OCI-M2 (cell line): ENCODE measurements at regions not wholly inside any gene's neighbourhood (a gene's known extent, or its start where the extent isn't known, plus 50 kb on each side); places are given as distances from the start of the nearest gene placed in this dataset.
A peak's percentile ranks its signal among the peaks of the same experiment; 100 is the strongest.

Source experiments
- DNase-seq: peaks from one replicate; lab custom pipeline; 2025; ENCODE audit not compliant: unreplicated experiment; lab: John Stamatoyannopoulos, UW

DNA sequence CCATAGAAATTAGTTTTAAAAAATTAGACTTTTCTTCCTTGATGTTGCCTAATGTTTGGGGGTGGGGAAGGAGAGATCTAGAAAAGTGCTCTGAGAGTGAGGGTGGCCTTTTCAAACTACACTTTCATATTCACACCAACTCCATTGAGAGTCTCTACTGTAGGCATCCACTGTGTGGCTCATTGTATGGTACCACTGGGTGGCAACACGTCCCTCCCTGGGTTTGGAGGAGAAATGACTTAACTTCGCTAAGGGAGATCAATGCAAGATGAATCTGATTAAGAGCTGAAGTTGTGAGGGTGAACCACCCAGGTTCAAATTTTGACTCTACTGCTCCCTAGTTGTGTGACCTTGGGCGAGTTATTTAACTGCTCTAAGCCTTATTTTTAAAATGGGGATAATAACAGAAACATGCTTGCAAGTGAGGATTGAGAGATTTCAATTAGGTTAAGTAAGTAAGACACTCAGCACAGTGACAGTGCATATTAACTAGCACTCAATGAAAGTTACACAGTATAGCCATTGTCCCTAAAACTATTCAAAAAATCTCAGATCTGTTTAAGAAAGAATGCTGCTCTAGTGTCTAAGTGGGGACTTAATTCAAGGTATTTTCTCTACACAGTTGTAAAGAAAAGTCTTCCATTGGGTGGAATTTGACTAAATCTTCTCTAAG lies 193.5 kb upstream of the CNR1 start:
- no peak for DNase-seq

DNA sequence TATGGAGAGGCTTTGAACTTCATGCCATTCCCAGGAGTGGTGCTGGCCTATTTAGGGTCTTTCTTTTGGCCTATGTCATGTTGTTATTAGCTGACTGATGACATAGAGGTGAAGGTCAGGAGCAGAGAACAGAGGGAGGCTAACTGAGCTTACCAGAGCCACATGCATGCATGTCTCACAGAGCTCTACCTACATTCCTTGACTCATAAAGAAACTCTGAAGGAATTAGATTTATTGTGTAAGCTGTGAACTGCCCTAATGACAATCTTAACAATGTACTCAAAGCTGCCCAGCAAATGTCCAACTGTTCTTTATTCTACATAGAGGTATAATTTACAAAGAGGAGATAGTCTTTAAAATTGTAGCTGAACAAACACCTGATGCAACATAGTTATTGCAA lies 192.7 kb upstream of the CNR1 start:
- no peak for DNase-seq

DNA sequence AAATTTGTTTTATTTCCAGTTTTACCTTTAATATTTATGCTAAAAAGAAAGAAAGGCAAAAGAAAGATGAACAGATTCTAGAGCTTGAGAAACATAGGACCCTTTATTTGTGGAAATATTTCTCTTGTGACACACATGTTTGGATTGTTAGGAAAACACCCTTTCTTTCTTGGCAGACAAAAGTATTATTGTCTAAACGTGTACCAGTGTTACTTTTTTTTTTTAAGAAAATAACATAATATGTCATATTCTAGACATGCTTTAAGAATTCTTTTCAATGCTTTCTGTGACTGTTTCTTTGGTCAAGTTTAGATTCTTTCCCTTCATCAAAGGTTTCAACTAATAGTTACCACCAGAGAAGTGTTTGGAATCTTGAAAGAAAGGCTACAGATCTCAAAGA lies 183.4 kb upstream of the CNR1 start:
- no peak for DNase-seq

DNA sequence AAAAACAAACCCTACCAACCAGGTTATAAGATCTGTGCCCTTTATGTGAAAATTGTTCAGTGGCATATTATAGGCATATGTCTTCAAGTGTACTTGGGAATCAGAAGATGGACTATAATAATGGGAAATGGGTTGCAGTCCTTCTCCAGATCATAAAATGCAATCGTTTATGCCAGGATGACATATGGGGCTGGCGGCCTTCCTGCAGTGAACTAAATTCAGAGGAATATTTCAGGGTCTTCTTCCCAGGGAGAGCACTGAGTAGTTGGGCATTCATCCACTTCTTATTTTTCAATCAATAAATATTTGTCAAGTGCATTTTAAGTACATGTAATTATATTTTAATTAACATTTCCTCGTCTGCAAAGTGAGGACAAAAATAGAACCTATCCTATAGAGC lies 176.2 kb upstream of the CNR1 start:
- no peak for DNase-seq

DNA sequence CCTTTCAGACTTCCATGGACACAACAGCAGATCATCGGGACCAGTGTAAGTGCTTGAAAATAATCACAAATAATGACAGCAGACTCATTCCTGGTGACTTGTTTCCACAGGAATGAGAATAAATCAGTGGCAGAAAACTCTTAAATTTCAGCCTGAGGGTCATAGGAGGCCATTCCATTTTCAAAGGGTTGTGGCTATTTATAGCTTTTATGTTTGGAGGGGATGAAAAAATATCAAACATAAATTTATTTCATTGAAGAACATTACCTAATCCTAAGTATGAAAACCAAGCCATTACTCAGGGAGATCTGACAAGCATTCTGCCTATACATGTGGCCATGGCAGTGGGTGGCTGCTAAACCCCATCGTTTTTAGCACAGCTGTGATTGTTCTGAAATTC lies 173.6 kb upstream of the CNR1 start:
- DNase-seq, result no peak

DNA sequence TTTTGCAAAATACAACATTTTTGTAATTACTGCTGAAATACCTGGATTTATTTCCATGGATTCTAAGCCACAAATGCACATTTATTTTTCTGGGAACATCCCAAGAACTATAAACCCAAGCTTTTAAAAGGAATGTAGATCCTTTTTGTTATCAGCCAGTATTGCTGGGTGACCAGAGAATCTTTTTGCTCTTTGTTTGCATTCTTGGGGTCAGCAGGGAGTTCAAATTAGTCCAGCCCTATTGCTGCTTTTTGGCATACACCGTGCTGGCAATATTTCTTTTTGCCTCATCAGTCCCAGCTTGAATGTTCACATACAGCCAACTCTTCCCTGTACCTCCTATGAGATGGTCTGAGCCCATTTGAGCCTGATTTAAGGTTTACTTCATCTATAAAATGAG lies 155.2 kb upstream of the CNR1 start:
- no peak for DNase-seq

DNA sequence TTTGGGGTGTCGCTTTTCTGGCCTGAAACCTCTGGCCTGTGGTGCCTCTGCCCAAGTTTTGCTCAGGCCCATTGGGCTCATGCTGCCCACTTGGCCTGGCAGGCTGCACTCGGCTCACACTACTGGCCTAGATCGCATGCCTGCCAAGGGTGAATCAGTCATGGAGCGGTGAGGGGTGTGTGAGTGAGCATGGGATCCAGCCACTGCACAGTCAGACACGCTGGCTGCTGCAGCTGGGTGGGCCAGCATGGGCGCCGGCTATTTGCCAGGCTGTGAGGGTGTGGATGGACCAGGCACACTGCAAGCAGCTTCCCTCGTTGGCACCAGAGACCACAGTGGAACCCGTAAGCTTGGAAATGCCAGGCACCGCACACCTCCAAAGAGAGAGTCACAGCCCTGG lies 145.4 kb upstream of the CNR1 start:
- no peak for DNase-seq

DNA sequence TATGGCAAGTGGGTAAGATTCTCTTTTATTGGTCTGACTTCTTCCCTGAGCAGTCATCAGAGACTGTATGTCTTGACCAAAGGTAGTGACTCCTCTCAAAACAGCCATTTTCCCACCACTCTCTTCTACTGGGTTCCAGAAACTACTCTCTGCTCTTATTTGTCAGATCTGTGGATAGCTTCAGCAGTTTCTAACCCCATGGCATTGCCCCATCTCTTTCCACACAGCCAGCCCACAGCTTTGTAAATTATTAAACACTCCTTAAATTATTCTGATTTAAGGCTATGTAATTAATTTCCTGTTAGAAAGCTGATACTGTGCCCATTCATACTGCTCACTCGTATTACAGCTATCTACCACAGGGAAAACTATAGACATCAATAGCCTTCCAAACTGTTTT lies 138.4 kb upstream of the CNR1 start:
- no peak for DNase-seq

DNA sequence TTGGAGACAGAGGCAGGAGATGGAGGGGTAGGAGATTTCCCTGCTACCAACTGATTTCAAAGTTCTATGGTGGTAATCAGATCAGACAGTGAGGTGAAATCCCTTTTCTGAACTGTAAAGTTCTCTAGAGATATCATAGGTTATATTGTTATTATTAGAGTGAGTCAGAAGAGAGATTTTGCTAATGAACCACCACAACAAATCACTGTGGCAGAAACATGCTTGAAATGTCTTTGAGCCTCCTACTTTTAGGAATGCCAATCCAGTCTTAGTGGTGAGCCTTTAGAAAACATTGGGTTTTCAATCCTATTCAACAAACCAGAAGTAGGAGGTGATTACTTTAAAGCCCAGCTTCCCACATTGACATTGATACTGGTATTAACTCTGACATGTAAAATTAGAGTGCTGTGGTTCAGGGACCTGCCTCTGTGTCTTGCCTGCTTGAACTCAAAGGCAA lies 136.7 kb upstream of the CNR1 start:
- DNase-seq, result no peak

DNA sequence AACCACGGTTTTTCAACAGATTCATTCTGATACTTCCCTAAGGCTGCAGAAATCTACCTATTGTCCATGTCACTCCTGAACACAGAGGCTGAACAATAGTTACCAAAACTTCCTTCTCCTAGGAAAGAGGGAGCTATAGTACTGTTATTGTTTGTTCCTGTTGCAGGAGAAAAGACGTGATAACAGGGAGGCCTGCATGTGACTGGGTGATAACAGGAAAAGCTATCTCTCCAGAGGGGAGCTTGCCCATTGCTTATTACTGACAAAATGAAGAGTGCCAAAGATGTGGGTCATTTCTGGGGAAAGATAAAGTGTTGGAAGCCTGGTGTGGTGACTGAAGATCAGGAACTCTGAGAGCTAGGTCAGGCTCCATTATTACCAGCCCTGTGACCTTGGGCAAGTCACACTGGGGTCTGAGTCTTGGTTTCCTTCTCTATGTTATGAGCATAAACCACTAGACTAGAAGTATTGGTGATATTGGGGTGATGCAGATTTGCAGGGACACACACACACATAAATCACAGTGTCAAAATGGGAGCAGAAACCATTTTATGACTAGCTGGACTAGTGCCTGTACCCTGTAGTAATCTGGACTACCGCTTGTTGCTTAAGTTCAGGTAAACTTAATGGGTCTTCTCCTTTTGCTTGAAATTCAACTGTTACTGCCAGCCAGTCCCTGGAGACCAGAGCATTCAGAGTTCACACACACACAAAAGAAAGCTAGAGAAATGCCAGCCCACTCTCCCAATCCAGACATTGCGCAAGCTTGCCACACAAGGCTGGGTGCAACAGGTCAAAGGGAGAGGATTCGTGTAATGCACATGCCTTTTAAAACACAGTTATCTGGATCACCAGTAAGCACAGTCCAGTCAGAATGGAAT lies 136.0 kb upstream of the CNR1 start:
- DNase-seq, result peak; percentile 59

DNA sequence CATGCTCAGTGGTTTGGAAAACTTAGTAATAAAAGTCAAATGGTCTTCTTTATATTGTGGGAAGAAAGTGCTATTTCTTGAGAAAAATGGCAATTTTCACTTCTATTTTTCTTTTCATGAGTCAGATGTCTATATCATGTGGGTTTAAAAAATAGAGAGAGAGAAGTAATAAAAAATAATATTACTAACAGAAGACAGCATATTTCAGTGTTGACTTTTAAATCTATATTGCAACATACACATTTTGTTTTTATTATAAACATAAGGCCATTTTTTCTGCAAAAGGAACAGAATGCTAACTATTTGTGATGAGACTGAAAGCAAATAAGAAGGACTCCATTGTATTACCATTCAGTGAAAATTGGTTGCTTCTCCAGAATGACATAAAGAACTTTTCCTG lies 135.1 kb upstream of the CNR1 start:
- DNase-seq, result no peak

DNA sequence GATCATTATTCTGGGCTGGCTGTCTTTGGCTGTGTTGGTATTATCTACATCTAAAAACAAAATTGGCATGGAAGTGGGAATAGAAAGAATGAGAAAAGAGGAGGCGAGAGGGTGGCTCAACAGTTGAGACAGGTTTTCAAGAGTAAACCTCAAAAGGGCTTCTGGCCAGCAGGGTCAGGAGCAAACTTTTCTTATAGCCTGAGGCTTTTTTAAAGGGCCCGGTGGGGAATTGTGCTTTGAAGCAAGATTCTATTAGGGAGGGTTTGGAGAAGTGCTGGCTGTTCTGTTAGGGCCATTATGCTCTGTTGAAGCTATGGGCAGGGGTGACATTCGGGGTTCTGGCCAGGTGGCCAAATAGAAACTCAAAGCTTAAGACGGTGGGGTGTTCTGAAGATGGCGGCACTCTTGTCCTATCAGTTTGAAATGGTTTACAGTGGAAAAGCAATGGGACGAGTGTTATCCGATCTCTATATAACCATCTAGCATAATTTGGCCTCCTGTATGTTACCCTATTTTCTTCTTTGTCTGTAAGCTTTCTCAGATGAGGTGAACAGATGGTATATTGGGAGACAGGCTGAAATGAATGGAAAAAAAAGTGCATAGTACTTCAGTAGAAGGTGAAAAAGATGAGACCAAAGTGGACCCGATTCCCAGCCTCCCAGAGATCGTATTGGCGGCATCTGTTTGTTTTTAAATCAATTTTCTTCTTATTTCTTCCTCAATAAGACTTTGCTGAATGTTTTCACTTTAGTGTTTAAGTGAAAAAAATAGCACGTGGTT lies 132.1 kb upstream of the CNR1 start:
- DNase-seq, result no peak

DNA sequence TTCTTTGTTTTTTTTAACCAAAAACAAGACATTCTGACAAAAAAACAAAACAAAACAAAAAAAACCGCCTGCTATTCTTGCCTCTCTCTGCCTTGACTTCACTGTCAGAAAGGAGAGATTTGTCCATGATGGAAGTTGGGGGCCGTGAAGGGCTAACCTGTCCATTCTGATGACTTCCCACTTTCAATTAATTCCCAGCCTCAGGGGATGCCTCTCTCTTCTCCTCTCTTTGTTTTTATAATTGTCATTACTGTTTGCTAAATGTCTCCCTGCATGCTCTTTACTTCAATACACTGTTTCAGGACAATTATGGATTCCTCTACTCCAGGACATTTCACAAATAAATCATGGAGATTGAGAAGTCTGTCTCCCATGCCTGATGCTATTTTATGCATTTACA lies 130.5 kb upstream of the CNR1 start:
- DNase-seq, result no peak

DNA sequence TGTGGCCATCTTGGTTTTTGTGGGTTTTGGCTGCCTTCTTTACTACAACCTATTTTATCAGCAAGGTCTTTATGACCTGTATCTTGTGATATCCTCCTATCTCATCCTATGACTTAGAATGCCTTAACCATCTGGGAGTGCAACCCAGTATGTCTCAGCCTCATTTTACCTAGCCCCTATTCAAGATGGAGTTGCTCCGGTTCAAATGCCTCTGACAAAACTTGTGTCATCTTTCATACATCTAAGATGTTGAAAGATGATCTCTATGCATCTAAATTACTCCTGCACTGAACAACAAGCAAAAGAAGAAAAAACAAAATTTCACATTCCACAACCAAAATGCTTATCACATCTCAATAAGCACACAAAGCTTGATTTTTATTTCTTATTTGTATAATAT lies 129.5 kb upstream of the CNR1 start:
- DNase-seq, result no peak

DNA sequence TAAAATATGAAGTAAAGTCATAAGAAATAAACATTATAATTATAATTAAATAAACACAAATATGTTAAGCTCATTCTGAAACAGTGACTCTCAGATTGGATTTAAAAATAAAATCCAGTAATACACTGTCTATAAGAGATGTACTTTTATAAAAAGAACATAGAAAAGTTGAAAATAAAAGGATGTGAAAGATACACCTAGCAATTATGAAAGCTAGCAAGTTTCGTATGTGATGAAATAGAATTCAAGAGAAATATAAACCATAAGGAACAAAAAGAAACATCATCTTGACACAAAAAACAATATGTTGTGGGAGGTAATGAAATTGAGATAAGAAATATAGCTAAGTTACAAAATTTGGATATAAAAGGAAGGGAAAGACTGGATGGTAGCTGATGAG lies 128.6 kb upstream of the CNR1 start:
- DNase-seq, result no peak

DNA sequence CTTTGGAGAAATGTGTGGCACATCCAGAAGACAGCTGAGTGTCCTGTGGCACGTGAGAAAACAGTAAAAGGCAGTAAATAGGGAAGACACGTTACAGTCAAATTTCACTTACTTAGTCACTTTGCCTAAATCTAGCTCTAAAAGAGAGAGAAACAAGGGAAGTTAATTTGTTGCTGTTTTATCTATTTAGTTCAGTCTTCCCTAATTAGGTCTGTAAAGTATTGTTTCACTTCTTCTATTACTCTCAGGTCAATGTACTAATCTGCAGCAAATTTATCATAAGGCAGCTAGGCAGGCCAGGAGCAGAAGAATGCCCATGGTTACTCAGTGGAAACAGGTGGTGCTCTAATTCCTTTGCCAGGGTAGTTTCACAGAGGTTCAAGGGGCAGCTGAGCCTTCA lies 124.3 kb upstream of the CNR1 start:
- DNase-seq, result no peak

DNA sequence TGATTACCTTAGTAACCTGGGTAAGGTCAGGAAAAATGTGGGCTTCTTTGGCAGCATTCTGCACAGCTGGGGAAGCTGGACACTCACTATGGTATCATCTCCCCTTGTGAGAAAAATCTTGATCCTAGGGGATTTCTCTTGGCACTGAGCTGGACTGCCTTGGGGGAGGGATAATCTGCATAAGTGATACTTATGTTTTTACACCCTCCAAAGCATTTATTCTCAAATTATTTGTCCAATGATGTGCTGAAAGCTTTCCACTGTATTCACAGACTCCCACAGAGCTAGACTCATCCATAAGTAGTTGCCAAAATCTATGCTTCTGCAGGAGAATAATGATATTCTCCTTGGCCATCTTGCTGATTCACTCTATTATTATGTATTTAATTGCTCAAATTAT lies 121.5 kb upstream of the CNR1 start:
- no peak for DNase-seq

DNA sequence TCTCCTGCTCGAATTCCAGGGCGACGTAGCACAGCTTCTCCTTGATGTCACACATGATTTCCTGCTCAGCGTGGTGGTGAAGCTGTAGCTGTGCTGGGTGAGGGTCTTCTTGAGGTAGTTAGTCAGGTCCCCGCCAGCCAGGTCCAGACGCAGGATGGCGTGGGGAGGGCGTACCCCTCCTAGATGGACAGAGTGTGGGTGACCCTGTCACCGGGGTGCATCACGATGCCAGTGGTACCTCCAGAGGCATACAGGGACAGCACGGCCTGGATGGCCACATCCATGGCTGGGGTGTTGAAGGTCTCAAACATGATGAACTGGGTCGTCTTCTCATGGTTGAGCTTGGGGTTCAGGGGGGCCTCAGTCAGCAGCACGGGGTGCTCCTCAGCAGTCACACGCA lies 110.2 kb upstream of the CNR1 start:
- DNase-seq, result no peak

DNA sequence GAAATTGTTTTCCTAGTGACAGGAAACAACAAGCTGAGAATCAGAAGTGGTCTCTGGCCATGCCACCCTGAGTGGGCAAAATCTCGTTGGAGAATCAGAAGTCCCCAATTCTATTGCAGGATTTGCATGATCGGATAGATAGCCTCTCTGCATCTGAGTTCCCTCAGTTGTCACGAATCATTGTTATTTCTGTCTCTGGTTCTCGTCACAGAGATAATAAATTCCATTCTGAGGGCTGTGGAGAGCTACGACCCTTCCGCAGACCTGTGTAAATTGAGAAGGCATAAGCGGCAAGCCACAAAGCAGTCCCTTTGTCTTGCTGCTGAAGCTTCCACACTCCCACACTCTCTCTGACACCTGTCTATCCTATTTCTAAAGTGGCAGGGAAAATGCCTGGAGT lies 102.4 kb upstream of the CNR1 start:
- DNase-seq, result no peak

DNA sequence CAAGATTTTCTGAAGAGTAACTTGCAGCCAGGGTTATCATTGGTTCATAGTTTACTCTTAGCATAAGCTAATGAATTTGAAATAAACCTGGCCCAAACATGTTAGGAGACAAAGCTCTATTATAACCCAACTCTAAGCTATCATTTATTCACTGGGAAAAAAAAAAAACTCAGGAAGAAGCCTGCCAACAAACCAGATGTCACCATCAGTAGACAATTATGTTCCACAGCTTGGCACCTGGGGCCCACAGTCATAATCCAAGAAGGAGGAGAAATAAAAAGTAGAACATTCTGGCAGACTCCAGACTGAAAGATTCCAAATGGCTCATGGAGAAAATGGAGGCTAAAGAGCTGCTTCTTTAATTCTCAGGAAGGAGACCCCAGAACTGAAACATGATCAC lies 100.0 kb upstream of the CNR1 start:
- DNase-seq, result no peak

DNA sequence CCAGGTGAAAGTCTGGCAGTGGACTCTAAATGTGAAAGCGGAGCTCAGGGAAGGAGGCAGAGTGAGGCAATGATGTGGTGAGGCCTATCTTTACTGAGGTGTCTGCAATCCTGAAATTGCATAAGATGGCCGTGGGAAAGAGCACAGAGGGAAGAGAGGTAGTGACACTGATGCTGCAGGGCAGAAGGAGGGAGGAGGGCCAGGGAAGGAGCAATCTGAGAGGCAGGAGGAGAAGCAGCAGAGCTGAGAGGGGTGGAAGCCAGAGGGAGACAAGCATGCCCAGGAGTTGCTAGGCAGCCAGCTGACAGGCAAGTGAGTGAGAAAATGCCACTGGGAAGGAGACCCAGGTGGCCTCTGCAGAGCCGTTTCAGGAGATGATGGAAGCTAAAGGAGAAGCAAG lies 97.4 kb upstream of the CNR1 start:
- DNase-seq, result no peak

DNA sequence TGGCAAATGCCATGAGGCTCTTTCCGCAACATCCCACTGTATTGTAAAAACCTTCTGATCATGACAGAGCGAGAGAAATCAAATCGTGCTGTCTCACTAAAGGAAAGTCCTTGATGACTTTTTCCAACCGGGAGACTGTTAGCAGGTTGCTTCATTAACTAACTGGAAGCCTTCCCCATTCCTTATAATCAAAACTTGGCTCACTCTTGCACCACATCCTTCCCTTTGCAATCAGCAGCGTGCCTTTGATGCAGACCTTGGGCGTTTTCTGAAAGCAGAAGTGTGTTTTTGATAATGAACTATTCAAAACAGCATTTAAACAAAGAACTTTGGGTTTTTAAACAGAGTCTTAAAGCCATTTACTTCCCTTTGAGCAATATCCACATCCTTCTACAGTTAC lies 96.2 kb upstream of the CNR1 start:
- DNase-seq, result no peak
